GM21515 (cell line): ENCODE measurements at regions not wholly inside any gene's neighbourhood (a gene's known extent, or its start where the extent isn't known, plus 50 kb on each side); places are given as distances from the start of the nearest gene placed in this dataset.
"Not testable (repeated sequence)": the region's sequence is repeated elsewhere in the genome, so short reads cannot be mapped to it uniquely, and the experiment has no call there.

Experiments used
- ATAC-seq: cut with Tn5 transposase; IDR thresholded peaks from one replicate; pipeline ENCODE4 v1.9.1; 2021; ENCODE audit not compliant: unreplicated experiment

DNA sequence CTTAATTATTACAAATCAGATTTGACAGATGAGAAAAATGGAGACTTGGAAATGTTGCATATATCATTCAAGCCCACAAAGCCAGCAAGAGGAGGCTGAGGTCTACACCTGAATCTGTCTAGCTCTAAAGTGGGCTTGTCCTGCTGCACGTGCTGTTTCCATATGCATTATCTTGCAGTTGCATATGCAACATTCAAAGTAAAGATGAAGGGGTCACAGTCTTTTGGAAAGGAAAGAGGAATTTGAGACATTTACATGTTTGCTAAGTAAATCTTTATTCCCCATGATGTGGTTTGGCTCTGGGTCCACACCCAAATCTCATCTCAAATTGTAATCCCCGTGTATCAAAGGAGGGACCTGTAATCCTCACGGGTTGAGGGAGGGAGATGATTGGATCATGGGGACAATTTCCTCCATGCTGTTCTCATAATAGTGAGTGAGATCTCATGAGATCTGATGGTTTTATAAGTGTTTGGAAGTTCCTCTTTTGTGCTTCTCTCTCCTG is 98.3 kb downstream of the BACH1 start:
- ATAC-seq: no peak

DNA sequence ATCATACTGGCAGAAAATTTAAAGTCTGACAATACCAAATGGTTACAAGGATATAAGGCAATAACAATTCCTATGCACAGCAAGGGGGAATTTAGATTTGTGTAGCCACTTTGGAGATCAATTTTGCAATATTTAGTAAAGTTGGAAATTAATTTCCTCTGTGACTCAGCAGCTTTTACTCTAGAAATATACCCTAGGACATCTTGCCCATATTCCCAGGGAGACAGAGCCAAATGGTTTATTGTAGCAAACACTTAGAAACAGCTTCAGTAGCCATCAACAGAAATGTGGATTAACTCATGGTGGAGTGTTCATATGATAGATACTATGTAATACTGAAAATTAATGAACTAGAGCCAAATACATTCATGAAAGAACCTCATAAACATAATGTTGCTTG is 104.6 kb downstream of the BACH1 start:
- no peak for ATAC-seq

DNA sequence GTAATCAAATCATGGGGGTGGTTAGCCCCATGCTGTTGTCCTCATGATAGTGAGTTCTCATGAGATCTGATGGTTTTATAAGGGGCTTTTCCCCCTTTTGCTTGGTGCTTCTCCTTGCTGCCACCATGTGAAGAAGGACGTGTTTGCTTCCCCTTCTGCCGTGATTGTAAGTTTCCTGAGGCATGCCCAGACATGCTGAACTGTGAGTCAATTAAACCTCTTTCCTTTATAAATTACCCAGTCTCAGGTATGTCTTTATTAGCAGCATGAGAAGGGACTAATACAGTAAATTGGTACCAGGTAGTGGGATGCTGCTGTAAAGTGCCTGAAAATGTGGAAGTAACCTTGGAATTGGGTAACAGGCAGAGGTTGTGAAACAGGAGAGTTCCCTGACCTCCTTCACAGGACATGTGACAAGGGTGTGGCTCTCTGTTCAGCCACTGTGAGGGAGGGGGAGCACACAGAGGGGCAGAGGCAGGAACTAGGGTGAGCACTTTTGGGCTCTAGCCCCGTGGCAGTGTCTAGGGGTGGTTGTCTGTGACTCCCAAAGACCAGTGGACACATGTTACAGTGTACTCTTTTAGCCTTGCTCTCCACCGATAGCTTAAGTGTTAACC is 105.3 kb downstream of the BACH1 start:
- no peak for ATAC-seq

DNA sequence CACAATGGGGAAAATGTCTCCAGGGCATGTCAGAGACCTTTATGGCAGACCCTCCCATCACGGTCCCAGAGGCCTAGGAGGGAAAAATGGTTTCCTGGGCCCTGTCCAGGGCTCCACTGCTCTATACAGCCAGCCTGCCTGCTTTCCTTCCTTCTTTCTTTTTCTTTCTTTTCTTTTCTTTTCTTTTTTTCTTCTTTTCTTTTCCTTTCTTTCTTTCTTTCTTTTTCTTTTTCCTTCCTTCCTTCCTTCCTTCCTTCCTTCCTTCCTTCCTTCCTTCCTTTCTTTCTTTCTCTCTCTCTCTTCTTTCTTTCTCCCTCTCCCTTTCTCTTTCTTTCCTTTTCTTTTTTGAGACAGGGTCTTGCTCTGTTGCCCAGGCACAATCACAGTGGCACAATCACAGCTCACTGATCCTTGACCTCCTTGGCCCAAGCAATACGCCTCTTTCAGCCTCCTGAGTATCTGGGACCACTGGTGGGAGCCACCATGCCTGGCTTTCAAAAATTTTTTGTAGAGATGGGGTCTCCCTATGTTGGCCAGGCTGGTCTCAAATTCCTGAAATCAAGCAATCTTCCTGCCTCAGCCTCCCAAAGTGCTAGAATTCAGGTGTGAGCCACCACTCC is 106.9 kb downstream of the BACH1 start:
- no peak for ATAC-seq

DNA sequence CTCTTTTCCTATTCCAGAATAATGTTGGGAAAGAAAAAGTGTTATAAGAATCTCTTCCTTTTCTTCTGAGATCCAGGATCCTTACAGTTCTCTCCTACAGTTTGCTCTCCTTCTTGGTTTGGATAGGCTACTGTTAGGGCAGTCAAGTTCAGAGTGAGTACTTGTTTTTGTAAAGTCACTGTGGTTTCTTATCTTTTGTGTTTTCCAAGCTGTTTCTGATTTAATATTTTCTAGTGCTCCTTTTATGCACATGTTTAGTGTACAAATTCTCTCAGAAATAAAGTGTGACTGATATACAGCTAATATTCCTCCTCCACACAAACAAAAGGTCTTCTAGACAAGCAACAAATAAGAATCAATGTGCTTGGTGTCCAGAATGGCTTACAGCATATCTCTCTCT is 107.7 kb downstream of the BACH1 start:
- no peak for ATAC-seq

DNA sequence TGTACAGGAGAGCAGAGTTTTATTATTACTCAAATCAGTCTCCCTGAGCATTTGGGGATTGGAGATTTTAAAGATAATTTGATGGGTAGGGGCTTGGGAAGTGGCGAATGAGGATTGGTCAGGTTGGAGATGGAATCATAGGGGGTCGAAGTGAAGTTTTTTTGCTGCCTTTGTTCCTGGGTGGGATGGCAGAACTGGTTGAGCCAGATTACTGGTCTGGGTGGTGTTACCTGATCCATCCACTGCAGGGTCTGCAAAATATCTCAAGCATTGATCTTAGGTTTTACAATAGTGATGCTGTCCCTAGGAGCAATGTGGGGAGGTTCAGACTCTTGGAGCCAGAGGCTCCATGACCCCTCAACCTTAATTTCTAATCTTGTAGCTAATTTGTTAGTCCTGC is 108.8 kb downstream of the BACH1 start:
- ATAC-seq: no peak

DNA sequence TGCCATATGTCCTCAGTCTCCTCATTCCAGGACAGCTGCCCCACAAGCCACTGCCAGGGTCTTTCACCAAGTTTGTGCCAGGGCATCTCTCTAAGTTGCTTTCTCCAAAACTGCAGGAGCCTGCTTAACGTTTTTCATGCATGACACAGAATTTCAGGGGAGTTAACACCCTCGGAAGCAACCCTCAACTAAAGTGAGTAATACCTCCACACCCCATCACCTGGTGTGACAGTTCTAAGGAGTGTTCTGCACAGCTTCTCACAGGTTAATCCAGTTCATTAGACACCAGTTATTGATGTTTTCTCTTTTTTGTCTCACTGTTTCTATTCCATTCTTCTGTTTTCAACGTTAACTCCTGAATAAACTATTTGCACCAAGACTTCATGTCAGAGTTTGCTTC is 115.0 kb downstream of the BACH1 start:
- ATAC-seq: no peak

DNA sequence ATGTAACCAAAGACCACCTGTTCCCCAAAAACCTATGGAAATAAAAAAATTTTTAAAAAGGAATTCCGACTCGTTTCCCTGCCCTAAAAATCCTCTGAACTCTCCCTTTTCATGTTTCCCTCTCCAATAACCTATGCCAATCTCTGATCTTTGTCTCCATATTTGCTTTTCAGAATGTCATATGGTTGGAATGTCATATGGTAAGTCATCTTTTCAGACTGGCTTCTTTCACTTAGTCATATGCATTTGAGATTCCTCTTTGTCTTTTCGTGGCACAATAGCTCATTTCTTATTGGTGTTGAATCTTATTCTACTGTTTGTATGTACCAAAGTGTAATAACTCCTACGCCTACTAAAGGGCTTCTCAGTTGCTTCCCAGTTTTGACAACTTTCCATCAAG is 117.5 kb downstream of the BACH1 start:
- ATAC-seq: no peak

DNA sequence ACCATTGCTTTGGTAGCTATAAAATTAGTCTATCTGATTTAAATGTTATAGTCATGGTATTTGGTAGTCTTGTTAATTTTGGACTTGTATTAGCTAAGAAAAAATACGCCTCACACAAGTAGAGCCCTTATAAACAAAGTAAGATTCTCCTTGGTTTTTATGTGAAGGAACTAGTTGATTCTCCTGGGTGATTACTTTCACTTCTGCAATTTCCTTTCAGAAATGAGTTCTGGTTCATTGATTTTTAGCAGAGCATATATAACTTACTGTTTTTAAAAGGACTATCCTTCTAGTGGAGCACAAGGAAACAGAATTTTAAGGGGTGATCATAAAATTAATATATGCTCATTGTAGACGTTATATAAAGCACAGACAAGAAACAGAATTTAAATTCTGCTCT is 120.1 kb downstream of the BACH1 start:
- ATAC-seq: peak; percentile 86

DNA sequence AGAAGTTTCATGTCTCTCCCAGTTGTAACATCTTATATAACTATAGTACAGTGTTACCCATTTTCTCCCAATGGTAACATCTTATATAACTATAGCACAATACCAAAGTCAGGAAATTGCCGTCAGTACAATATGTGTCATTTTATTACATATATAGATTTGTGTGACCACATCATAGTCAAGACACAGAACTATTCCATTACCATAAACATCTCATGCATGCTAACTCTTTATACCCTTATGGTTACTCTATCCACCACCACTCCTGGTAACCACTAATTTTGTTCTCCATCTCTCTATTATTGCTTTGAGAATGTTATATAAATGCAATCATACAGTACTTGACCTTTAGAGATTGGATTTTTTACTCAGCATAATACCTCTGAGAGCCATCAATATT is 120.7 kb downstream of the BACH1 start:
- ATAC-seq: no peak

DNA sequence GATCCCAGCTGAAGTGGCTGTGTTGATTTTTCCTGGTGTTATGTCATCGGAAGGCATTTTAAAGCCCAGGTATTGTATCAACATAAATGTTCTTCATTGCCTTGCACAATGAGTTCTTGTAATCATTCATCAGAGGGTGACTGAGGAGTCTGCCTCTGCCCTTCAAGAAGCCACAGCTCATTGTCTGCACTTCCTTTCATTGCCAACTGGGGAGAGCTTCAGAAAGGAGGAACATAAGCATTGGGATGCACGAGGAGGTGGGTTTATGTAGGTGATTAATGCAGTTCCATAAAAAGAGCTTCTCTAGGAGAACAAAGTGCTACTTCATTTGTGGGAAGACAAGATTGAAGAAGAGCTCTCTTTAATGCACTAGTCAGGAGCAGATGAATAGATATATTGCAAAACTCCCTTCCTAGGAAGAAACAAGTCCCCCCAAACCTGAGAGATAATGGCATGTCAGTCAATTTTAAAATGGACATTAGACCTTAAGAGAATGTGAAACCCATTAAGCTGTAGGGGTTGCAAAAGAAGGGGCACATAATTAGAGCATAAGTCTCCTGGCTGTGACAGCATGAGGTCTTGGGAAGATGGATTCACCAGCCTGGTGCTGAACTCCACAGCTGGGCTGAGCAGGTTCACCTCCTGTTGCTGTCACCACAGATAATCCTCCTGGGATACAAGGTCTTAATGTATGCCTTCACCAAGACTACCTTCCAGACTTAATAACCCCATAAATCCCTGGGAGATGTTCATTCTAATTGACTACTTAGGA is 124.6 kb downstream of the BACH1 start:
- no peak for ATAC-seq

DNA sequence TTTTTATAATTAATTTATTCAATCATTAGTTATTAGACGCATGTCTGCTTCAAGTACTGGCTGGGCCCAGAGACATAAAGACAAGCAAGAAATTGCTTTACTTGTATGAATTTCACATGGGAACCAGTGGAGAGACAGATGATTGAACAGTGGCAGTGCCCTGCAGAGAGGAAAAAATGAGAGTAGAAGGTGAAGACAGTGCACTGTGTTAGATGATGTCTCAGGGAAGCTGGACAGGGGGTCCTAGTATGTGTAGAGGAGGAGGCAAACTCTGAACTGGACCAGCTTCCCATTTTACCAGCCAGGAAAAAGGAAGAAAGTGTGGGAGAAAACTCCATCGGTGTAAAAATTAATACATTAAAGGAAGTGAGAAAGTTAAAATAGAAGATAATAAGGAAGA is 126.0 kb downstream of the BACH1 start:
- ATAC-seq: no peak

DNA sequence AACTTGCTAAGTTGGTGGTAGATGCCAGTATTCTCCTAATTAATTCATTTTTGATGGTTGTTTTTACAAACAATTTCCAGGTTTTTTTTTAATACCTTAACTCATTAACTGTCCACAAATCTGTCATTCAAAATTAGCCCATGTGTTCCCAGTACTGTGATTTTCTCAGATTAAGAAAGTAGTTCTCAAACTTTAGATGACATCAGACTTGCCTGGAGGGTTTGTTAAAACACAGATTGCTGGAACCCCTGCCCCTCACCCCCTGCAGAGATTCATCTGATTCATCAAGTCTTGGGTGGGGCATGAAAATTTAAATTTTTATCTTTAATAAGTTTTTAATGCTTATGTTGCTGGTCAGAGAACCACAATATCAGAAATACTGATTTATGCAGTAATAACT is 130.5 kb downstream of the BACH1 start:
- ATAC-seq: no peak

DNA sequence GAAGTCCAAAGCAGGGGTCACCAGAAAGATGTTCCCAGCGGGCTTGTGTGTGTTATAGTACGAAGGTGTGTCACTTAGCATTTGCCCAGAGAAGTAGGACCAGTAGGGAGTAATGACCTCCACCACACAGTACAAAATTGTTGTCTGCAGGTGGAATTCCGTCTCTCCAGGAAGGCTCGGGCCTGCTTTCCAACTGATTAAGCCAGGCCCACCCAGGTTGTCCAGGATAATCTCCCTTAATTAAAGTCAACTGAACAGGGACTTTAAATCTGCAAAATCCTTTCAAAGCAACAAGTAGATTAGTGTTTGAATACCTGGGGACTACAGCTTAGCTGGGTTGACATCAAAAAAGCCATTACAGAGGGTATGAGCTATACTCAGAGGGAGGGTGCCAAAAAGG is 131.3 kb downstream of the BACH1 start:
- ATAC-seq: no peak

DNA sequence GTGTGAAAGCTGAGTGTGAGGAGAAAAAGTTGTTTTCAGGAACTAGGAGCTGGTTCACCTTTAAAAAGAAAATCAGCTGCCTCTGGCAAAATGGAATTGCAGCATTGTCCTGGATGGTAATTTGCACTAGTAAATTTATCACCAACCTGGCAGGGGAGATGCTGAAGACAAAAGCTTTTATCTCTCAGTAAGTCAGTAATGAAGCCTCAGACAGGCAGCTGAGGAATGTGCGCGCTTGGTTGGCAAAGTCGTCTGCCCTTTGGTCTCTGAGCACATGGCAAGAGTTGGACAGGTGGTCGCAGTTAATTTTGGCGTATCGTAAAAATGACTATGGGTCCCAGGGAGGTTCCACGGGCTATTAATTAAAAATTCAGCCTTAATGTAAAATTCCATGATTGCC is 131.9 kb downstream of the BACH1 start:
- no peak for ATAC-seq

DNA sequence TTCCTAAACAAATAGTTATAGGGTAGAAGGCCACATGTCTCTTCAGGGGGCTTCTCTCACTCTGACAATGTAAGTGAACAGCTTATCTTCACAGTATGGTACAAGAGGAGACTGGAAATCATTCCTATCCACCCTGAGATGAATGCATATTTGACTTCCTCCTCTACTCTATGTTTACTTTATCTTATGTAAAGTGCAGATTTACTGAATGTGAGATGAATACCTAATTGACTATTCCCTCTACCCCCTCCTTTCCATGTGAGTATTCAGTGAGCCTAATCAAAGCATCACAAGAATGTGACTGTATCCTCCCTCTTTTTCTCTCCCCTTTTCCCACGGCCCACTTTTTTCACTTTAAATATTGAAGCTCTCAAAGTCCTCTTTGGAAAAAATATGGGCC is 132.5 kb downstream of the BACH1 start:
- ATAC-seq: no peak

DNA sequence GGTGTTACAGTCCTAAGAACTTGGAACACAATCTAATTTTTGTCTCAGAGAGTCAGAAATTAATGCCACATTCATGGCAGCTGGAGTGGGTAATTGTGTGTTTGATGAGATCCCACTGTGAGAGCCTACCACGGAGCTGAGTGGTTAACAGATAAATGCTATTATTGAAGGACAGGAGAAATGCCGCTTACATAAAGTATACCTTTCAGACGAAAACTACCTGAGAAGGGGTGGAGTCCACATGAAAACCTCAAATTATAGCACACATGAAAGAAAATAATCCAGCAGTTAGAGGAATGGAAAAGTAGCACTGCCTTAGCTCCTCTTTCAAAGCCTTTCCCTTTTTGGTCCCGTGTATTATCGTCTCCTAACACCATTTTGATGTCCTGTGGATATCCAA is 133.0 kb downstream of the BACH1 start:
- ATAC-seq: no peak

DNA sequence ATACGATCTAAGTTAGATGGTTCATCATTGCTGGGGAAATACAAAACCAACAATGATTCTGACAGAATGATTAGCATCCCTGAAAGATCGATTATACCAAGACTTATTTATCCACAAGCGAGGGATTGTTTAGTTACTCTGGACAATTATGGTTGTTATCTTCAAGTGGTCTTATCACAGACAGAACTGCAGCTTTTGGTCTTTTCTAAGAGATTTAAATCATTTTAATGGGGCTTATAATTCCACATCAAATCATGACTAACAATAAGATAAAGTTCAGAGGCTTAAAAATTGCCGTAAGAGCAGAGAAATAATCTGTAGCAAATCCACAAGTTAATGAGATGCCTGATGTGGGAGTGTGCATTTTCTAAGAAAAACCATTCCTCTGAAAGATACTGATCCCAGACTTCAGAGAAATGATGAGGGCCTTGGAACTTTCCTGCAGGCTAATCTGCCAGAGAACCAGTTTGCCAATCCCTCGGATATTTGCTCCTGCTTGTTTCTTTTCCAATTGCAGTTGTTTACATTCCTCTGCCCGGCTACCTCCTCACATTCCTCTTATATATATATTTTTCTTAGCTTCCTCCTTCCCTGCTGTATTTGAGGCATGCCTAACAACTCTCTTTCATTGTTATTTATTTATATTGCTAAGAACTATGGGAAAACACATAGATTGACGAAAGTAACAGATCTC is 134.8 kb downstream of the BACH1 start:
- ATAC-seq: no peak

DNA sequence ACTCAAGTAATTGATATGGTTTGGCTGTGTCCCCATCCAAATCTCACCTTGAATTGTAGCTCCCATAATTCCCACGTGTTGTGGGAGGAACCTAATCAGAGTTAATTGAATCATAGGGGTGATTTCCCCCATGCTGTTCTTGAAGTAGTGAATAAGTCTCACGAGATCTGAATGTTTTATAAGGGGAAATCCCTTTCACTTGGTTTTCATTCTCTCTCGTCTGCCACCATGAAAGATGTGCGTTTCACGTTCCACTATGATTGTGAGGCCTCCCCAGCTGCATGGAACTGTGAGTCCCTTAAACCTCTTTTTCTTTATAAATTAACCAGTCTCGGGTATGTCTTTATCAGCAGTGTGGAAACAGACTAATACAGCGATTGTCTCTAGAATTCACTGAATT is 135.4 kb downstream of the BACH1 start:
- no peak for ATAC-seq

DNA sequence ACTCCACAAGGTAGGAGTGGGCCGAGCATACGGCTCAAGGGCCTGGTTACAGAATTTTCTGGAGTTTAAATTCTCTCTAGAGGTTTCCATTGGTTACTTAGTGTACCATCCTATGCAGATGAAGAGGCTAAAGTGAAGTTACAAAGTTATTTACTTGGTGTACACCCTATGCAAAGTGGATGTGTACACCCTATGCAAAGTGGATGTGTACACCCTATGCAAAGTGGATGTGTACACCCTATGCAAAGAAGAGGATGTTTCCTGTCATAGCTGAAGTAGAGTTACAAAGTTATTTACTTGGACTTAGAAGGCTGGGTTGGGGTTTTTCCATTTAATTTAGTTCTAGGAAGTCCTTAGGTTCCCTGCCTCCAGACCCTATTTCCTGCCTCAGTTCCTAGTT is 136.3 kb downstream of the BACH1 start:
- not testable (repeated sequence) for ATAC-seq

DNA sequence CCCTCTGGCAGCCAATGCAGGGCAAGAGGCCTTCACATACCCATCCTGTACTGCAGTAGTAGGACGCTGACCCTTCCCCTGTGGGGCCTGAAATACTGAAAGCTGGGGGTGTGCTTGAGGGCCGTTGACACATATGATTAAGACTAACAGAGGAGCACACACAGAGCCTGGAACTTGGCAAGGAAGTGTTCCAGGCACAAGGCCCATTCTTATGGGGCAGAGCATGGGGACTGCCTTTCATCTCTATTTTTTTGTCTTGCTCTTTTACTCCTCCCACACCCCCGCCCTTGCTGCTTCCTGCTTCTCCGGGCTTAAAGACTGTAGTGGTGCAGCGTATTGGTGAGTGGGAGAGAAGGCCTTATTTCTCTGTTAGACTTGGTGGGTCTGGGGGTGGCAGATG is 137.4 kb downstream of the BACH1 start:
- ATAC-seq: no peak

DNA sequence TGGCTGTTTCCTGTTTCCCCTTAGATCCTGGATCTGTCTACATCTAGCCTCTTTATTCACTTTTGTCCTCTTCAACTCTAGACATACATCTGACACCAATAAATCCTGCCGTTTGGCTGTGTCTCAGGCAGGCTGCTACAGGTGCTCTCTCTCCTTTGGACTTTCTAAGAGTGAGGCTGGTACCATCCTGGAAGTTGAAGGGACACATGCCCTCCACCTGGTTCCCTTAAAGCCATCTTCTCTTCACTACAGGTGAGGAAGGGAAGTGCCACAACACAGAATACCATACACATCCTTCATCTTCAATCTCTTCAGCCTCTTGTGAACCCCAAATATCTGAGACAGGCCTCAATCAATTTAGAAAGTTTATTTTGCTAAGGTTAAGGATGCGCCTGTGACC is 137.9 kb downstream of the BACH1 start:
- no peak for ATAC-seq
